ENCODE measurements at regions not wholly inside any gene's neighbourhood (a gene's known extent, or its start where the extent isn't known, plus 50 kb on each side); places are given as distances from the start of the nearest gene placed in this dataset.

- DNase-seq, result no peak
Measured at GRCh38 chr22:27192135-27192829, 534.9 kb downstream of the MIAT start.

GRCh38 chr22:27193215-27193614 lies 535.8 kb downstream of the MIAT start:
- no peak for DNase-seq

- DNase-seq, result no peak
Measured at GRCh38 chr22:27193636-27194035, 536.2 kb downstream of the MIAT start.

GRCh38 chr22:27194096-27194748 lies 536.8 kb downstream of the MIAT start:
- DNase-seq, result no peak

GRCh38 chr22:27195094-27195493 lies 537.7 kb downstream of the MIAT start:
- DNase-seq, result no peak

GRCh38 chr22:27195494-27195893 lies 538.1 kb downstream of the MIAT start:
- no peak for DNase-seq

GRCh38 chr22:27196606-27197005 lies 539.2 kb downstream of the MIAT start:
- DNase-seq, result no peak

GRCh38 chr22:27197052-27197451 lies 539.7 kb downstream of the MIAT start:
- DNase-seq, result no peak

- no peak for DNase-seq
Measured at GRCh38 chr22:27197618-27198017, 540.2 kb downstream of the MIAT start.

- no peak for DNase-seq
Measured at GRCh38 chr22:27198518-27199035, 541.2 kb downstream of the MIAT start.

- no peak for DNase-seq
Measured at GRCh38 chr22:27199354-27199753, 542.0 kb downstream of the MIAT start.

- DNase-seq, result no peak
Measured at GRCh38 chr22:27201276-27201675, 543.9 kb downstream of the MIAT start.

- DNase-seq, result no peak
Measured at GRCh38 chr22:27201741-27202140, 544.4 kb downstream of the MIAT start.

- DNase-seq, result no peak
Measured at GRCh38 chr22:27203276-27203660, 545.9 kb downstream of the MIAT start.

GRCh38 chr22:27204280-27204679 lies 546.9 kb downstream of the MIAT start:
- no peak for DNase-seq

- no peak for DNase-seq
Measured at GRCh38 chr22:27204817-27205216, 547.4 kb downstream of the MIAT start.

- DNase-seq, result no peak
Measured at GRCh38 chr22:27205492-27206373, 548.3 kb downstream of the MIAT start.

- no peak for DNase-seq
Measured at GRCh38 chr22:27206374-27207133, 549.2 kb downstream of the MIAT start.

- DNase-seq, result no peak
Measured at GRCh38 chr22:27207266-27207665, 549.9 kb downstream of the MIAT start.

- no peak for DNase-seq
Measured at GRCh38 chr22:27207907-27208306, 550.5 kb downstream of the MIAT start.

- DNase-seq, result no peak
Measured at GRCh38 chr22:27210111-27210730, 552.8 kb downstream of the MIAT start.

- no peak for DNase-seq
Measured at GRCh38 chr22:27212102-27212501, 554.7 kb downstream of the MIAT start.

Data from activated CD4-positive, alpha-beta T cell treated with anti-CD3 and anti-CD28 coated beads, Interleukin-2, amount 50 U/mL, for 4 hours (primary cell).